ENCODE measurements at regions not wholly inside any gene's neighbourhood (a gene's known extent, or its start where the extent isn't known, plus 50 kb on each side); places are given as distances from the start of the nearest gene placed in this dataset.
"Not testable (repeated sequence)": the region's sequence is repeated elsewhere in the genome, so short reads cannot be mapped to it uniquely, and the experiment has no call there.

DNA sequence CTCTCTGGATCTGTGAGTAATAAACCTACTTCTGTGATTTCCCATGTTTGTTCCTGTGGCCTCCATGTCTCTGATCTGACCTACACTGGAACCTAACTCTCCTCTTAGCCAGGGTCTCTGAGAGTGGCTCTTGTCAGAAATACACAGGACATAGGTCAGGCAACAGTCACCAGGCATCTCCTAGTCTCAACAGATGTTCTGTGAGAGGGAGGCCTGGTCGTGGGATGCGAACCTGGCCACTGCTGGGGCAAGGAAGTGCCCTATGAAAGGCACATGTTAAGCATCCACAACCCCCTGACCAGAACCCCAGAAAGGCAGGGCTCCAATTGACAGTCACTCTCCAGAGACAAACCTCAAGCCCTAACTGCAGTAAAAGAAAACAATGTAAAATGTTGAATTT lies 2771.5 kb downstream of the RPIA start:
- not testable (repeated sequence) for H3K36me3 ChIP-seq; DNase-seq (ENCODE audit: low spot score); H3K27me3 ChIP-seq (replicated peaks; ENCODE audit: insufficient read depth); H3K4me1 ChIP-seq (ENCODE audit: control insufficient read depth in 1 of 2, low read depth in 2 of 2); H3K4me3 ChIP-seq; ATAC-seq (ENCODE audit: insufficient number of reproducible peaks, low FRiP score, low read depth); H3K9me3 ChIP-seq; H3K27ac ChIP-seq

DNA sequence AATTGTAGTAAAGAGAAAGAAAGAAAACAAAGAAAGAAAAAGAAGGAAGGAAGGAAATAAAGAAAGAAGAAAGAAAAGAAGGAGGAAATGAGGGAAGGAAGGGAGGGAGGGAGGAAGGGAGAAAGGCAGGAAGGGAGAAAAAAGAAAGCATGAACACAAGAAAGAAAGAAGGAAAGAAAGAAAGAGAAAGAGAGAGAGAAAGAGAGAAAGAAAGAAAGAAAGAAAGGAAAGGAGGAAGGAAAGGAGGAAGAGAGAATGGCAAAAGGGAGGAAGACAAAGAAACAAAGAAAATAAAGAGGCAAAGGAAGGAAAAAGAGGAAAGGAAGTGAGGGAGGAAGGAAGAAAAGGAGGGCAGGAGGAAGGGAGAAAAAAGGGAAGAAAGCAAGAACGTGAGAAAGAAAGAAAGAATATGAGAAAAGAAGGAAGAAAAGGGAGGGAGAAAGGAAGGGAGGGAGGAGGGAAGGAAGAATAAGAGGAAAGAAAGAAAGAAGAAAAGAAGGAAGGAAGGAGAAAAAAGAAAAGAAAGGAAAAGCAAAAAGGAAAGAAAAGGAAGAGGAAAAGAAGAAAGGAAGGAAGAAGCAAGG lies 2775.4 kb downstream of the RPIA start:
- H3K4me3 ChIP-seq; ATAC-seq (ENCODE audit: insufficient number of reproducible peaks, low FRiP score, low read depth); H3K4me1 ChIP-seq (ENCODE audit: control insufficient read depth in 1 of 2, low read depth in 2 of 2); H3K36me3 ChIP-seq; H3K9me3 ChIP-seq; H3K27me3 ChIP-seq (replicated peaks; ENCODE audit: insufficient read depth); H3K27ac ChIP-seq; DNase-seq (ENCODE audit: low spot score): not testable (repeated sequence)

GRCh38 chr2:91476244-91476935 lies 2784.9 kb downstream of the RPIA start:
- not testable (repeated sequence) for H3K4me3 ChIP-seq; H3K36me3 ChIP-seq; H3K27ac ChIP-seq; H3K27me3 ChIP-seq (replicated peaks; ENCODE audit: insufficient read depth); DNase-seq (ENCODE audit: low spot score); ATAC-seq (ENCODE audit: insufficient number of reproducible peaks, low FRiP score, low read depth); H3K9me3 ChIP-seq
- H3K4me1 ChIP-seq (ENCODE audit: control insufficient read depth in 1 of 2, low read depth in 2 of 2) = peaks cover 8 to 11% of the 10 kb centered on the region in 2 donors

DNA sequence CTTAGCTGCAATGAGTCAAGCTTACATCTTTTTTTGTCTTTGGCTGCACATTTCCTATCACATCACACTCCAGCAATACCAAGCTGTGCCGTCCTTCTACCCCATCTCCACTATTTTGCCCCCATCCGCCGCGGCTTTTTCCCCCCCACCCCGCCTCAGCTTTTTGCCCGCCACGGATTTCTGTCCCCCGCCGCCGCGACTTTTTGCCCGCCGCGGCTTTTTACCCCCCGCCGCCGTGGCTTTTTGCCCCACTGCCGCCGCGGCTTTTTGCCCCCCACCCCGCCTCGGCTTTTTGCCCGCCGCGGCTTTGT lies 2785.4 kb downstream of the RPIA start:
- DNase-seq (ENCODE audit: low spot score); ATAC-seq (ENCODE audit: insufficient number of reproducible peaks, low FRiP score, low read depth); H3K27me3 ChIP-seq (replicated peaks; ENCODE audit: insufficient read depth); H3K9me3 ChIP-seq; H3K4me3 ChIP-seq; H3K27ac ChIP-seq; H3K36me3 ChIP-seq: not testable (repeated sequence)
- H3K4me1 ChIP-seq (ENCODE audit: control insufficient read depth in 1 of 2, low read depth in 2 of 2) = peaks cover 8 to 11% of the 10 kb centered on the region in 2 donors

GRCh38 chr2:91477291-91477690 lies 2785.8 kb downstream of the RPIA start:
- not testable (repeated sequence) for DNase-seq (ENCODE audit: low spot score); H3K27me3 ChIP-seq (replicated peaks; ENCODE audit: insufficient read depth); H3K36me3 ChIP-seq; H3K9me3 ChIP-seq; H3K27ac ChIP-seq; ATAC-seq (ENCODE audit: insufficient number of reproducible peaks, low FRiP score, low read depth)
- H3K4me3 ChIP-seq = peak overlapping the region; percentile 70
- peaks cover 8 to 11% of the 10 kb centered on the region in 2 donors for H3K4me1 ChIP-seq (ENCODE audit: control insufficient read depth in 1 of 2, low read depth in 2 of 2)

DNA sequence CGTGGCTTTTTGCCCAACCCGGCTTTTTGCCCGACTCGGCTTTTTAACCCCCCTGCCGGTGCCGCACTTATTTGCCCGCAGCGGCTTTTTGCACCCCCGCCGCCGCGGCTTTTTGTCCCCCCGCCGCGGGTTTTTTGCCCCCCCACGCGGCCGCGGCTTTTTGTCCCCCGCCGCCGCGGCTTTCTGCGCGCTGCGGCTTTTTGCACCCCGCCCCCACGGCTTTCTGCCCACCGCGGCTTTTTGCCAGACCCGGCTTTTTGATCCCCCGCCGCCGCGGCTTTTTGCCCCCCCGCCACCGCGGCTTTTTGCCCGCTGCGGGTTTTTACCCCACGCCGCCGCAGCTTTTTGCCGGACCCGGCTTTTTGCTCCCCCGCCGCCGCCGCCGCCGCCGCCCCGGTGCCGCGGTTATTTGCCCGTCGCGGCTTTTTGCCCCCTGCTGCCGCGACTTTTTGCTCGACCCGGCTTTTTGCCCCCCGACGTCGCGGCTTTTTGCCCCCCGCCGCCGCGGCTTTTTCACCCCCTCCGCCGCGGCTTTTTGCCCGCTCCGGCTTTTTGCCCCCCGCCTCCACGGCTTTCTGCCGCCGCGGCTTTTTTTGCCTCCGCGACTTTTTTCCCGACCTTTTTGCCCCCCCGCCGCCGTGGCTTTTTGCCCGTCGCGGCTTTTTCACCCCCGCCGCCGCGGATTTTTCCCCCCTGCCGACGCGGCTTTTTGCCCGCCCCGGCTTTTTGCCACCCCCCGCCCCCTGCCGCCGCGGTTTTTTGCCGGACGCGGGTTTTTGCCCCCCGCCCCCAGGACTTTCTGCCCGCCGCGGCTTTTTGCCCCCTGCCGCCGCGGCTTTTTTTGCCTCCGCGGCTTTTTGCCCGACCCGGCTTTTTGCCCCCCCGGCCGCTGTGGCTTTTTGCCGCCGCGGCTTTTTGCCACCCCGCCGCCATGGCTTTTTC lies 2786.5 kb downstream of the RPIA start:
- Histone ChIP-seq H3K27ac (peak overlapping the region in 1 of 2 donors; percentile 45), H3K27me3 (replicated peaks; ENCODE audit: insufficient read depth) (peaks cover 8% of the 10 kb centered on the region), H3K4me1 (ENCODE audit: control insufficient read depth in 1 of 2, low read depth in 2 of 2) (peaks cover 8 to 11% of the 10 kb centered on the region in 2 donors), H3K4me3 (peak overlapping the region; percentile 70), H3K36me3 (no peaks in the 10 kb centered on the region), H3K9me3 (no peaks in the 10 kb centered on the region)
- TF ChIP-seq CTCF (IDR thresholded peaks at IDR 0.05) = no peak
- DNase-seq (ENCODE audit: low spot score) (no peak), ATAC-seq (ENCODE audit: insufficient number of reproducible peaks, low FRiP score, low read depth) (no peak)

DNA sequence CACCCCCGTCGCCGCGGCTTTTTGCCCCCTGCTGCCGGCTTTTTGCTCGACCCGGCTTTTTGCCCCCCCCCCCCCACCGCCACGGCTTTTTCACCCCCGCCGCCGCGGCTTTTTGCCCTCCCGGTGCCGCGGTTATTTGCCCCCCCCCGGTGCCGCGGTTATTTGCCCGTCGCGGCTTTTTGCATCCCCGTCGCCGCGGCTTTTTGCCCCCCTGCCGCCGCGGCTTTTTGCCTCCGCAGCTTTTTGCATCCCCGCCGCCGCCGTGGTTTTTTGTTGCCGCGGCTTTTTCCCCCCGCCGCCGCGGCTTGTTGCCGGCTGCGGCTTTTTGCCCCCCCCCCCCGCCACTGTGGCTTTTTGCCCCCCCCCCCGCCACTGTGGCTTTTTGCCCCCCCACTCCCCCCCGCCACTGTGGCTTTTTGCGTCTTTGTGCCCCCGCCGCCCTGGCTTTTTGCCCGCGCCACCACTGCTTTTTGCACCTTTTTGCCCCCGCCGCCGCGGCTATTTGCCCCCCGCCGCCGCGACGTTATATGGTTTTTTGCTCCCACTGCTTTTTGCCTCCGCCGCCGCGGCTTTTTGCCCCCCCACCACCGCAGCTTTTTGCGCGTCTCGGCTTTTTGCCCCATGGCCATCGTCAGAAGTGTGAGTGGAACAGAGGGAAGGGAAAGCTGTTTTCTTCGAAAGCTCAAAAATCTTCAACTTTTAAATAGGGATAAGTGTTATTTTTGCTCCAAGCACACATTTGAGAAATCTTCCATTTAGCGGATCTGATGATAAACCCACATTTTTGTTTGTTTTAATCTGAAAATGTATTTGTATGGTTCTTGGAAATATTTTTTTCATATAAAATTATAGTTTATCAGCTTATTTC lies 2787.6 kb downstream of the RPIA start:
- peak overlapping the region; percentile 70 for H3K4me3 ChIP-seq
- not testable (repeated sequence) for DNase-seq (ENCODE audit: low spot score); ATAC-seq (ENCODE audit: insufficient number of reproducible peaks, low FRiP score, low read depth); H3K27me3 ChIP-seq (replicated peaks; ENCODE audit: insufficient read depth); H3K27ac ChIP-seq; H3K9me3 ChIP-seq; H3K36me3 ChIP-seq
- peaks cover 8 to 11% of the 10 kb centered on the region in 2 donors for H3K4me1 ChIP-seq (ENCODE audit: control insufficient read depth in 1 of 2, low read depth in 2 of 2)

- not testable (repeated sequence) for H3K27me3 ChIP-seq (replicated peaks; ENCODE audit: insufficient read depth); H3K36me3 ChIP-seq; H3K27ac ChIP-seq; H3K9me3 ChIP-seq; H3K4me1 ChIP-seq (ENCODE audit: control insufficient read depth in 1 of 2, low read depth in 2 of 2); DNase-seq (ENCODE audit: low spot score); H3K4me3 ChIP-seq; ATAC-seq (ENCODE audit: insufficient number of reproducible peaks, low FRiP score, low read depth)
Observed at GRCh38 chr2:91485226-91485625, 2793.8 kb downstream of the RPIA start.

DNA sequence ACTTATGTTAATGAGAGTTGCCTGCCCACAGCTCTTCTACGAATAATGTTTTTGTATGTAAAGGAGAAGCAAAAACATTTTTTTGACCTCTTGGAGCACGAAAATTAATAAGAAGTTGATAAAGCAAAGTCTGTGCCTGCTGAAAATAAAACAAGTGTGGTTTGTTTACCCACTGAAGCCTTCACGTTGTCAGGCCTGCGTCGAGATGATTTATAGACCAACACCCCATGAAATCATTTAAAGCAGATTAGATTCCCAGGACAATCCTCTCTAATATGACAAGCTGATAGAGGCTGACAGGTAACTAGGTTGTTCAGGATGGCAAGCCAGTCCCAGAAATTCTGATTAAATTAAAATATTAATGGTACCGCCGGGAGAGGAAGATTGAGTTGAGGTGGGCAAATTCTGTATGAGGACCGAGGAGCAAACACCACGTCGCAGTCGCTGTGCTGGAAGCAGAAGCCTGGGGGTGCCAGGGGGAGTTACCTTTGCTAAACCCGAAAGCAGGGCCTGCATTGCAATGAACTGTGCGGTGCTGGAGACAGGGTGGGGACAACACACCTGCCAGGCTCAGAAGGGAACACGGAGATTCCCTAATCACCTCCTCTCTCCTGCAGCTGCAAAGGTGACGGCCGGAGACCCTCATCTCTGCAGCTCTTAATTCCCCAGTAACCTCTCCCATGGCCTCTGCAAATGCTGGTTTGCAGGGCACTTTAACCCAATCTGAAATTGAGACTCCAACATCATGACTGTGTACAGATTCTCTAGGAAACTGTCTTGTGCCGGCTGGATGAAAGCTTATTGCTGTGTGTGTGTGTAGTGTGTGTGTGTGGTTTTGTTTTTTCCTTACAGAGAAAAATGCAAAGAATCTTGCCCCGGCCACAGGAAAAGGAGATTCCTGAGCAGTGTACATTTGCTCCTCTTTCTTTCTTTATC lies 2805.9 kb downstream of the RPIA start:
- ATAC-seq (ENCODE audit: insufficient number of reproducible peaks, low FRiP score, low read depth); DNase-seq (ENCODE audit: low spot score); H3K36me3 ChIP-seq: not testable (repeated sequence)

DNA sequence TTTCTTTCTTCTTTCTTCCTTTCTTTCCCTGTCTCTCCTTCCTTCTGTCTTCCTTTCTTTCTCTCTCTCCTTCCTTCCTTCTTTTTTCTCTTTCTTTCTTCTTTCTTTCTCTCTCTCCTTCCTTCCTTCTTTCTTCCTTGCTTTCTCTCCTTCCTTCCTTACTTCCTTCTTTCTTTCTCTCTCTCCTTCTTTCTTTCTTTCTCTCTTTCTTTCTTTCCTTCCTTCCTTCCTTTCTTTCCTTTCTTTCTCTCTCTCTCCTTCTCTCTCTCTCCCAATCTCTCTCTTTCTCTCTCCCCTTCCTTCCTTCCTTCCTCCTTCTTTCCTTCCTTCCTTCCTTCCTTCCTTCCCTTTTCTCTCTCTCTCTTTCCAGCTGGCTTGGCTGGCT lies 2806.6 kb downstream of the RPIA start:
- H3K27me3 ChIP-seq (replicated peaks; ENCODE audit: insufficient read depth); ATAC-seq (ENCODE audit: insufficient number of reproducible peaks, low FRiP score, low read depth); H3K27ac ChIP-seq; DNase-seq (ENCODE audit: low spot score); H3K4me3 ChIP-seq; H3K9me3 ChIP-seq; H3K4me1 ChIP-seq (ENCODE audit: control insufficient read depth in 1 of 2, low read depth in 2 of 2); H3K36me3 ChIP-seq: not testable (repeated sequence)

More for the DNA sequence above, 2805.9 kb downstream of the RPIA start:
- not testable (repeated sequence) for H3K4me1 ChIP-seq (ENCODE audit: control insufficient read depth in 1 of 2, low read depth in 2 of 2); H3K9me3 ChIP-seq; H3K27me3 ChIP-seq (replicated peaks; ENCODE audit: insufficient read depth); H3K4me3 ChIP-seq; H3K27ac ChIP-seq
